CD14-positive monocyte (primary cell): ENCODE measurements at regions not wholly inside any gene's neighbourhood (a gene's known extent, or its start where the extent isn't known, plus 50 kb on each side); places are given as distances from the start of the nearest gene placed in this dataset.

Source experiments
- DNase-seq, 3 donors: peaks; one replicate each; pipeline ENCODE4 v3.0.0-alpha.2; 2011 to 2022
- H2AFZ ChIP-seq: 2 replicates; pipeline ENCODE4 v1.6.0; 2012; ENCODE audit warnings: mild to moderate bottlenecking, low read depth, low read length, inconsistent platforms; ENCODE audit not compliant: insufficient read depth, poor library complexity, severe bottlenecking
- H3K27ac ChIP-seq, 2 donors: 1 replicate in 1 of 2; 2 replicates in 1 of 2; pipeline ENCODE4 v1.5.1; 2012 to 2013; ENCODE audit warnings: low read length in 2 of 2, control low read depth in 1 of 2, inconsistent platforms in 1 of 2, low read depth in 1 of 2, mild to moderate bottlenecking in 1 of 2
- H3K27me3 ChIP-seq, 2 donors: one replicate each; pipeline versions ENCODE4 v1.6.0 to v1.6.1; 2011 to 2013; ENCODE audit warnings: low read length in 2 of 2; ENCODE audit not compliant: control insufficient read depth in 2 of 2, insufficient read depth in 2 of 2
- H3K36me3 ChIP-seq, 2 donors: replicated peaks in 1 of 2; 1 replicate in 1 of 2; 2 replicates in 1 of 2; pipeline versions ENCODE4 v1.5.1 to v1.6.1; 2012 to 2013; ENCODE audit warnings: low read length in 2 of 2, control low read depth in 1 of 2, inconsistent platforms in 1 of 2, mild to moderate bottlenecking in 1 of 2; ENCODE audit not compliant: insufficient read depth in 2 of 2, control insufficient read depth in 1 of 2
- H3K4me1 ChIP-seq, 2 donors: 1 replicate in 1 of 2; 2 replicates in 1 of 2; pipeline versions ENCODE4 v1.5.1 to v1.6.1; 2012 to 2013; ENCODE audit warnings: low read length in 2 of 2, control low read depth in 1 of 2, inconsistent platforms in 1 of 2, mild to moderate bottlenecking in 1 of 2, moderate library complexity in 1 of 2; ENCODE audit not compliant: insufficient read depth in 2 of 2, control insufficient read depth in 1 of 2
- H3K4me2 ChIP-seq: replicated peaks from 2 replicates; pipeline ENCODE3; 2012; ENCODE audit warnings: low read length, moderate library complexity, mild to moderate bottlenecking; ENCODE audit not compliant: poor library complexity, severe bottlenecking; ENCODE audit errors: extremely low read depth
- H3K4me3 ChIP-seq, 3 experiments: fragments of 200-600 bp in 1 of 3; sonication (generic) in 1 of 3; replicated peaks in 1 of 3; 1 replicate in 2 of 3; 2 replicates in 1 of 3; pipeline ENCODE4 v1.5.1; 2011 to 2013; ENCODE audit warnings: low read length in 3 of 3, mild to moderate bottlenecking in 3 of 3, control low read depth in 2 of 3, low read depth in 2 of 3, inconsistent platforms in 1 of 3, moderate library complexity in 1 of 3
- H3K79me2 ChIP-seq: 2 replicates; pipeline ENCODE4 v1.6.0; 2012; ENCODE audit warnings: mild to moderate bottlenecking, control low read depth, inconsistent platforms, low read length, moderate library complexity; ENCODE audit not compliant: insufficient read depth
- H3K9ac ChIP-seq: 2 replicates; pipeline ENCODE4 v1.6.0; 2017; ENCODE audit warnings: low read length, mild to moderate bottlenecking; ENCODE audit not compliant: insufficient read depth, poor library complexity, severe bottlenecking
- H3K9me3 ChIP-seq, 2 donors: replicated peaks in 1 of 2; 1 replicate in 1 of 2; 2 replicates in 1 of 2; pipeline versions ENCODE4 v1.5.1 to v1.6.1; 2012 to 2013; ENCODE audit warnings: low read length in 2 of 2, control low read depth in 1 of 2; ENCODE audit not compliant: control insufficient read depth in 1 of 2, insufficient read depth in 1 of 2
- H4K20me1 ChIP-seq: 2 replicates; pipeline ENCODE4 v1.6.0; 2012; ENCODE audit warnings: mild to moderate bottlenecking, low read length, control low read depth, moderate library complexity; ENCODE audit not compliant: insufficient read depth
- H3K27ac Mint-ChIP-seq, 7 donors: one replicate each; pipeline ENCODE4 v1.8.0; 2020; ENCODE audit warnings: mild to moderate bottlenecking in 7 of 7, mixed read lengths in 7 of 7, moderate library complexity in 6 of 7, inconsistent platforms in 2 of 7
- H3K27me3 Mint-ChIP-seq, 3 donors: one replicate each; pipeline ENCODE4 v1.8.0; 2021 to 2022; ENCODE audit warnings: low read depth in 3 of 3, mild to moderate bottlenecking in 3 of 3, mixed read lengths in 3 of 3, moderate library complexity in 3 of 3, inconsistent platforms in 1 of 3
- H3K36me3 Mint-ChIP-seq, 2 donors: one replicate each; pipeline ENCODE4 v1.8.0; 2020; ENCODE audit warnings: mixed read lengths in 2 of 2, inconsistent platforms in 1 of 2, mild to moderate bottlenecking in 1 of 2
- H3K4me1 Mint-ChIP-seq: one replicate; pipeline ENCODE4 v1.8.0; 2020; ENCODE audit warnings: mild to moderate bottlenecking, mixed read lengths
- H3K4me3 Mint-ChIP-seq, 2 donors: one replicate each; pipeline ENCODE4 v1.8.0; 2020; ENCODE audit warnings: mild to moderate bottlenecking in 2 of 2, mixed read lengths in 2 of 2, moderate library complexity in 1 of 2
- H3K9me3 Mint-ChIP-seq, 7 donors: one replicate each; pipeline ENCODE4 v1.8.0; 2020 to 2022; ENCODE audit warnings: mixed read lengths in 7 of 7, mild to moderate bottlenecking in 6 of 7, moderate library complexity in 6 of 7, inconsistent platforms in 2 of 7
- CTCF ChIP-seq: fragments of 200-600 bp; IDR thresholded peaks from one replicate; pipeline ENCODE4 v1.8.0; 2022; ENCODE audit warnings: antibody characterized with exemption, mild to moderate bottlenecking
- WGBS: methylation state at CpG from one replicate; pipeline ENCODE4 v1.1.5; 2013; ENCODE audit warnings: missing lambda C conversion rate; ENCODE audit not compliant: insufficient coverage; 5-methylcytosine and 5-hydroxymethylcytosine counted together
- intact Hi-C, 2 donors: fragments of 100-400 bp; cut with micrococcal nuclease; formaldehyde crosslinking; loops; one replicate each; pipeline versions ENCODE4 v1.15.0 to v1.15.1; 2023

DNA sequence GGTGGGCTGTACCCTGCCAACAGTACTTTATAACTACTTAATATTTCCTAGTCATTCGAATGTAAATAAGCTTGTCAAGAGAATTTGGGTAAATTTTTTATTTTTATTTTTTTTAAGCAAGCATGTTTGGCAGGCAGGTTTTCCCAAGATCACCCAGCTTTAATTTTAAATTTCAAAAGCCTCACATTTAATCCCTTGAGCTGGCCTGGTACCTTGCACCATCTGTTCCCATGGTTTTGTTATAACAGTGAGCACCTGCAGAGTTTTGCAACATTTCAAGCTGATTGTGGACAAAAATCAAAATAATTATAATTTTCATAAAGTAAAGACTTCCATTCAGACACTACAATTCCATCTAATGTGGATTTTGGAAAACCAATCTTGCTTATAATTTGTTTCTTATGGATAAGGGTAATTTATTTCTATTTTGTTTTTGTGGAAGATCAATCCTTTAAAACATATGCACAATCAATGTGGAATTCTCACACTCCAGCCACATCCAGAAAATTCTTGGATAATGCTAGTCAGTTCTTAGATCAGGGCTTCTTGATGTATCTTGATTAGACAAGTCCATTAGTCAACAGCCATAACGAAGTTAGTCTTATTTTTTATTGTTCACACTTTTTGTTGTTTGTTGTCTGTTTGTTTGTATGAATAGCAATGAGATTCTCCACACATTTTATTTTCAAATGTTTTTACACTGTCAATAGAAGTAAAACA is 689.3 kb downstream of the NR4A2 start:
- no peaks in the 10 kb centered on the region for H3K36me3 Mint-ChIP-seq
- TF ChIP-seq CTCF, result no peak
- WGBS, result no CpG with 5 or more reads among the region's 2 CpGs
- H3K9me3 Mint-ChIP-seq, result peaks cover 0 to 2% (median 0%) of the 10 kb centered on the region in 7 donors
- no peaks in the 10 kb centered on the region for H4K20me1 ChIP-seq
- H3K9me3 ChIP-seq, result no peaks in the 10 kb centered on the region
- no peak overlapping the region for H2AFZ ChIP-seq
- H3K27ac Mint-ChIP-seq, result no peak overlapping the region
- no peaks in the 10 kb centered on the region for H3K36me3 ChIP-seq
- no peak overlapping the region for H3K27ac ChIP-seq
- no peaks in the 10 kb centered on the region for H3K4me1 ChIP-seq
- no peaks in the 10 kb centered on the region for H3K27me3 ChIP-seq
- intact Hi-C loops, result no loop called here
- no peak overlapping the region for H3K4me2 ChIP-seq
- DNase-seq, result no peak
- no peaks in the 10 kb centered on the region for H3K79me2 ChIP-seq
- peaks cover 0 to 3% (median 1%) of the 10 kb centered on the region in 3 donors for H3K27me3 Mint-ChIP-seq
- no peak overlapping the region for H3K9ac ChIP-seq
- no peak overlapping the region for H3K4me3 Mint-ChIP-seq
- no peak overlapping the region for H3K4me3 ChIP-seq
- no peaks in the 10 kb centered on the region for H3K4me1 Mint-ChIP-seq

- DNase-seq, result peak in 2 of 3 donors; percentile 59 to 80
- intact Hi-C loops, result no loop called here
- Histone ChIP-seq H3K4me1 (peaks cover 0 to 14% of the 10 kb centered on the region in 2 donors), H4K20me1 (no peaks in the 10 kb centered on the region), H3K27ac (peak overlapping the region in 1 of 2 donors; percentile 28), H2AFZ (no peak overlapping the region), H3K79me2 (no peaks in the 10 kb centered on the region), H3K9ac (no peak overlapping the region), H3K4me3 (no peak overlapping the region), H3K4me2 (no peak overlapping the region), H3K9me3 (no peaks in the 10 kb centered on the region), H3K36me3 (no peaks in the 10 kb centered on the region), H3K27me3 (no peaks in the 10 kb centered on the region)
- Mint-ChIP-seq H3K4me3 (peak overlapping the region; percentile 55 to 57), H3K9me3 (peaks cover 0 to 2% (median 0%) of the 10 kb centered on the region in 7 donors), H3K27me3 (no peaks in the 10 kb centered on the region), H3K4me1 (peaks cover 13% of the 10 kb centered on the region), H3K36me3 (no peaks in the 10 kb centered on the region), H3K27ac (peak overlapping the region in 6 of 7 donors; percentile 16 to 91 (median 86))
- no peak for TF ChIP-seq CTCF
- 50% methylated on average over 1 of the region's 4 CpGs for WGBS
These were observed 698.5 kb downstream of the NR4A2 start for GRCh38 chr2:155633887-155634570.
